GM04503 (cell line): ENCODE measurements at regions not wholly inside any gene's neighbourhood (a gene's known extent, or its start where the extent isn't known, plus 50 kb on each side); places are given as distances from the start of the nearest gene placed in this dataset.

ENCODE experiments used
- DNase-seq: peaks from one replicate; pipeline ENCODE4 v3.0.0-alpha.2; 2012; ENCODE audit warnings: low read depth

- no peak for DNase-seq
These were observed 197.0 kb downstream of the SIM1 start for GRCh38 chr6:100267721-100268123.

GRCh38 chr6:100266494-100267401, 198.0 kb downstream of the SIM1 start:
- no peak for DNase-seq

GRCh38 chr6:100262086-100262485, 202.6 kb downstream of the SIM1 start:
- DNase-seq = no peak

GRCh38 chr6:100261486-100261885, 203.2 kb downstream of the SIM1 start:
- DNase-seq = no peak

- DNase-seq = no peak
These were observed 204.1 kb downstream of the SIM1 start for GRCh38 chr6:100260584-100260983.

GRCh38 chr6:100259865-100260264, 204.9 kb downstream of the SIM1 start:
- no peak for DNase-seq

GRCh38 chr6:100258752-100259151, 206.0 kb downstream of the SIM1 start:
- DNase-seq = no peak

GRCh38 chr6:100257793-100258395, 206.8 kb downstream of the SIM1 start:
- no peak for DNase-seq

GRCh38 chr6:100255701-100256100, 209.0 kb downstream of the SIM1 start:
- no peak for DNase-seq

GRCh38 chr6:100247123-100247522, 217.6 kb downstream of the SIM1 start:
- DNase-seq = no peak

GRCh38 chr6:100246206-100246605, 218.5 kb downstream of the SIM1 start:
- no peak for DNase-seq

GRCh38 chr6:100240798-100241197, 223.9 kb downstream of the SIM1 start:
- no peak for DNase-seq

- no peak for DNase-seq
These were observed 226.9 kb downstream of the SIM1 start for GRCh38 chr6:100237821-100238220.

GRCh38 chr6:100236389-100236788, 228.3 kb downstream of the SIM1 start:
- DNase-seq = no peak

- DNase-seq = no peak
These were observed 229.1 kb downstream of the SIM1 start for GRCh38 chr6:100235631-100236030.

- no peak for DNase-seq
These were observed 230.1 kb downstream of the SIM1 start for GRCh38 chr6:100234625-100235024.

- DNase-seq = no peak
These were observed 231.7 kb downstream of the SIM1 start for GRCh38 chr6:100232781-100233573.

GRCh38 chr6:100230953-100231316, 233.8 kb downstream of the SIM1 start:
- DNase-seq = no peak

- DNase-seq = no peak
These were observed 234.4 kb downstream of the SIM1 start for GRCh38 chr6:100230115-100230952.

- DNase-seq = no peak
These were observed 235.2 kb downstream of the SIM1 start for GRCh38 chr6:100229512-100229911.

GRCh38 chr6:100228834-100229441, 234.9 kb upstream of the MCHR2 start:
- no peak for DNase-seq
